HG03439 (cell line): ENCODE measurements at regions not wholly inside any gene's neighbourhood (a gene's known extent, or its start where the extent isn't known, plus 50 kb on each side); places are given as distances from the start of the nearest gene placed in this dataset.

Source experiments
- ATAC-seq: cut with Tn5 transposase; IDR thresholded peaks from one replicate; pipeline ENCODE4 v1.9.1; 2021; ENCODE audit warnings: mild to moderate bottlenecking, moderate library complexity; ENCODE audit not compliant: unreplicated experiment

DNA sequence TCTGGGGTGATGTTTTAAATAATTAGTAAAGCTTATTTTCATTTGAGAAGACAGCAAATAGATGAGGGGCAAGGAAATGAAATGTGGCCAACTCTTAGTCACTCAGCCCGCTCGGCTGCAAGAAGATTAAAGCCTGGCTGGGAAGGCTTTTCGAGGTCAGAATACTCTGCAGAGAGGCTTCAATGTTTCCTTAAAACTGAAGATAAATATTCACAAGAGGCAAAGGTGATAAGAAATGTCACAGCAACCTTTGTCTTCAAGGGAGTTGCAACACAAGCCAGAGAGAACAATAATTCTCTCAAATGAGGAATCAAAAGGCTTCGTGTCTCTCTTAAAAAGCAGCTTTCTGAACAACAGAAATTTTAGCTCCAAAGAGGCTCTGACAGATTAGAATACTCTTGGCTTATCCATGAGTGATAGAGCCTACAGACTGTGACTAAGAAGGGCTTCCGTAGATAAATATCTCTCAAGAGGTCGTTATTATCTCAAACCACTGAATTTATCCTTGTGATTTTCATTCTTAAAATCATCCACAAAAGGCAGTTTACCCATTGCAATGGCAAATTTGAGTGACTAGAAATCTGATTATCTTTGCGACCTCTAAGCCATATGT, 92.5 kb downstream of the KLF6 start:
- no peak for ATAC-seq

DNA sequence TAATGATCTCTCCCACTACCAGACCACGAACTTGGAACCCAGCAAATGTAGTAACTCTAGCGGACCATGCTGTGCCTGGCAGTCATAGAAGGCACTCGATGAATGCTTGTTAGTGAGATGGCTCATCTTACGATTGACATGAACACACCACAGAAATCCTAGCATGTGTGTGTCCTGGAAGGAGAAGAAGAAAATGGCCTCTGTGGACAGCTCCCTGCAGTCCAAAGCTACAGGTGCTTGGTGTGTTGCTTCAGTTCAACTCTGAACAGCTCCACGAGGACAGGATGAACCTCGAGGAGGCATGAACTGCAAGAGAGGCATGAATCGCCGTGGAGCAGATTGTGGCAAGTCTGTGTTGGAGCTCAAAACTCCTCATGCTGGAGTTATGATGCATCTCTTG, 93.5 kb downstream of the KLF6 start:
- ATAC-seq, result no peak

DNA sequence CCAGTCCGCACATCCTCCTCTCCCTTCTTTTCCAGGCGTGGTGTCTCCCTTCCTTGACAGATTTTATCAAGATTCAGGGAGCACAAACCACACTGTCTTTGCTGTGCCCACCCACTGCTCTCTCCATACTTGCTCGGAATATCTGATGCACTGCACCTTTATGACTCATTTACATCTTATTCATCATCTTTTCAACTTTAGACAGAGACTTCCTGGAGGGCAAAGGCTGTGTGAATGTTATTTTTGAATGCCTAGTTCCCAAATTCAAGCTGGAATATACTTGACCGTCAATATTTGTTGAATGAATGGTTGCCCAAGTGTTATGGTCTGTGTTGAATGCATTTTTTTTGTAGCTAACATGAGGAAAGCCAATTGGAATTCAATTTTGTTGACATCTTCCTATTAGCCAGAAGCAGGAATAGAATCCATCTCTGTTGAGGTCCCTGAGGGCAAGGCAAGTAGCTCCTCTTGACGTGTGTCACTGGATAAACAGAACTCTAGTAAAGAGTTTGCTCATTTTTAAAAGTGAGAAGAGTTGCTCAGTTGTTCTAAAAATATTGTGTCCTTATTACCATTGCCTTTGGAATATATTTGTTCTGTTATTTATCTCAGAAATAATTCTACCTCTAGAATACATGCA, 95.0 kb downstream of the KLF6 start:
- no peak for ATAC-seq

DNA sequence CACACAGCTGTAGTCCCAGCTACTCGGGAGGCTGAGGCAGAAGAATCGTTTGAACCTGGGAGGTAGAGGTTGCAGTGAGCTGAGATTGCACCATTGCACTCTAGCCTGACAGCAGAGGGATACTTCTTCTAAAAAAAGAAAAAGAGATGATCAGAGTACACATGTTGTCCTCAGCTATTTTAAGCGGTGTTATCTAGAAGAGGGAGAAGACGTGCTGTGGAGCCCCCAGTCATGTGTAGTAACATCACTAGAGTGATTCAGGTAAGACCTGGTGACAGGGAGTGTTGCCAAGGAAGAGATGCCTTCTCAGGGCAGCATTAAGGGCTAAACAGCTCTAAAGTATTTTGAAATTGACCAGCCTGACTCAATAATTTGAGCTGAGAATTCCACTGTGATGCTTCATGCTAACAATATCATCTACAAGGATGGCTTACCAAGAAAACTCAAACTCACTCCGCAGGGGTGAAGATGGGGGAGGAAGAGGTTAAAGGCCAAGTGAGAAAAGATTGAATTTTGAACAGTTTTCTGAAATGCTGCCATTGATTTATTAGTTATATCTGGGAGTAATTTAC, 97.4 kb downstream of the KLF6 start:
- ATAC-seq, result no peak

DNA sequence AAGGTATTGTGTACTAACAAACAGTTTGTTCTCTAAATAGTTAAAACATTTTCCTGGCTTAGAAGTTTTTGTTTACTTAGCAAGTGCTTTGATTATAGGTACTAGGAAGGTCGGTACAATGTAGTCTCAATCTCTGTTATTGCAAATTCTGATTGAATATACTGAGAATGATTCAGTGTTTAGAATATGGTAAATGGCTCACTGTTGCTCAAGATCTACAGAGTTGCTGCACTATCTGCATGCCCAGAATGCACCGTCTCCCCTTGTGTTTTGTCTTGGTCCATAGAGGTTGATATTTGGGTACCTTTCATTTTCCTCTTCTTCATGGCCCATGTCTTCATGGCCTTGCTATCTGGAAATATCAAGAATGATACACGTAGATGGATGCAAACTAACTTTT, 99.6 kb downstream of the KLF6 start:
- ATAC-seq, result no peak

DNA sequence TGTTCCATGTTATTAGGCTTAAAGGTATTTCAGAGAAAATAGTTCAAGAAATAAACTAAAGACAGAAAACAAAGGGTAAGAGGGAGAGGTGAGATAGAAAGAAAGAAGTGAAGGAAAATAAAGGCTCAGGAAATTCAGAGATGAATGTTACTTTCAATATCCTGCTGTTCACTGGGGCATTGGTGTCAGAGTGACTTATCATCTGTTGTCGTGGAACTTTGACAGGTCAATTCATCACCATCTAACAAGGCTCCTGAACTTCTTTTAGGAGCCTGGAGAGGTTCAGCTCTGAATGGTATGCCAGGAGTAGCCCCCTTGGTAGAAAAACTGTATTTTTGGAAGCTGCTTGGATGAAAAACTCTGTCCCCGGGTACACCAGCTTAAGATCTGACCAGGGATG, 100.1 kb downstream of the KLF6 start:
- ATAC-seq, result no peak

DNA sequence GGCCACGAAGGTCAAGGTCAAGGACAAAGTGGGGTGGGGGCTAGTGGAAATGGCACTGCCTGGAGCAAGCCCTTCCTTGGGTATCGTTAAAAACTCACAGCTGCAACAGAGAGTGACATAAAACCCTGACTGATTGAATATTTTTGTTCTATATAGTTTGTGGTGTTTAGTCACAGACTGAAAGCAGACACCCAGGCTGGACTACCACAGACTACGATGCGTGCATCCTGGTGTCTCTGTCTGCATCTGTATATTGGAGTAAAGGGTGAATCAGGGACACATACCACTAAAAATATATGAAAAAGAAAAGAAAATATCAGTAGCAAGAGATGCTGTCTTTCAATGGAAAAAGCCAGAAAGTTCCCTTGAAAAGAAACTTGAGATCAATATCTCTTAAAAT, 101.4 kb downstream of the KLF6 start:
- no peak for ATAC-seq

DNA sequence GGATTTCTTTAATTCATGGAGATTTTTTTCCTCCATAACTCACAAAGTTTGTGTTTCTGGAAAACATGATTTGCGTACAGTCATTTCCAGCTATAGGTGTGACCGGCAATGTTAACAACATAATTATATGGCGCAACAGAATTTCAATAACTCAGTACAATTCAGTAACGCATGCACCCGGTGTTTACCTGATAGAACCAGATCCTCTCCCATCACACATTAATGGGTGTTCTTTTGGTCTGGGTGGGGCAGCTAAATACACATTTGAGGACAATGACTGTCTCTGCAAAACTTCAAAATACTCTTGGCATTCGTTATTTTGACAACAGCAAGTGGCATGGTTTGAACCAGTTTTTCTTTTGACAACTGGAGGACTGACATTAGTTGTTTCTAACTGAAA, 102.3 kb downstream of the KLF6 start:
- ATAC-seq, result no peak

DNA sequence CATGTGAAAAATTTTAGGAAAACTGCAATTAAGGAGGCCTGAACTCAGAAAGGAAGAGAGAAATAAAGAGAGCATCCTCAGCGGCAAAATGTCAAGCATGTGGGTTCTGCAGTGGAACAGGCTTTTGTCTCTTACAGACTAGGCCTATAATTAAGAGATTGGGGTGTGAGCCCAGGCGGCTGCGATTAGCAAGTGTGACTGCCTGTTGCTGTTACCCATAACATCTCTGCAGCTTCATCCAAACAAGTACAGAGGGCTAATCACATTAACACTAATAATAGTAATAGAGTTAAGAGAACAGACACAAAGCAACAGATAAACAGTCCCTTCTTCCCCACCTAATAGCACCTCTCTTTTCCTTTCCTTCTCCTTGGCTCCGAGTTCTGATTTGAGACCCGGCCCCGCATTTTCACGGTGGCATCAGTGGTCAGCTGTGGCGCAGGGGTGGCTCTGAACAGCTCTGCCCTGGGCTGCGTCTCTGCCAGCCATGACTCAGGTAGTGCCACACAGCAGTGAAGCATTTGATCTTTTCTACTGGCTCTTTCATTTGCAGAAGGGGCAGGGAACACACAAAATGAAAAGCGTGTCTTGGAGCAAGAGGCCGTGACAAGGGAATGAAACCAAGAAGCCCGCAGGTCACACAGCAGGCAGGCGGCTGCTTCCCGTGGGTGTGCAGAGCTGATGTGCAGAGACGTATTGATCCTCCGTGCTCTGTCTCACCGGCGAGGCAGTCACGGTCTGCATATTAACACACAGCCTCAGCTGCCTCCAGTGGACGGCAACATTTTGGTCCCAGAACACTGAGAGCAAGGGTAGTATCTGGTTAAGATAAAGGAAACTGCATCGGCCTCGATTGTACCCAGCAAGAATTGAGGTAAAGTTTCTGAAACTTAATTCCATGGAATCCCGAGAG, 103.1 kb downstream of the KLF6 start:
- no peak for ATAC-seq

DNA sequence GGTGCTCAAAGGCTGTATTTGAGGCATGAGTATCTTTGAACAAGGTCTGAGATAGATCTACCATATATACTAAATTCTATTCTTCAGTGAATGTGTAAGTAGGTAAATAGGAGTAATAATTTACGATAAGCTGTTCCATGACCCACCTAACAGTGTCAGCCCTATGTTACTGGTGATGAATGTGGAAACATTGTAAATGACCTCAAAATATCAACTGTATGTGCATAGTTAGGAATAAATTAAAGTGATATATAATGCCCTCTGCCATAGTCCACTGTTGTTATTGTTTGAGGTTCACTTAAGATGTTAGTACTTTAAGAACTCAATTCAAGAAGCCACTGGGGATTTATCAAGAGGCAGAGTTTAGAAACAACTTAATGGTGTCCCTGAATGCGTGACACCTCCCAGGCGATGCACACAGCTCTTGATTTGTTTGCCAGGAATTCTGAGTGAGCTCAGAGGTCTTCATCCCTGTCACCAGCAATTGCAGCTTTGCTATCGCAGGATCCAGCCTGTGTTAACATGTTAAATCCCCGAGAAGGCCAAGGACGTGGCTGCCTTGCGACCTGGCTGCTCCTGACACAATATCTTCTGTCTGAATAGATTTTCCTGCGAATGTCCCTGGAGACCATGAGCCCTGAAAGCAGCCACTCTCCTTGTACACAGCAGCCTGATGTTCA, 104.9 kb downstream of the KLF6 start:
- ATAC-seq, result no peak

DNA sequence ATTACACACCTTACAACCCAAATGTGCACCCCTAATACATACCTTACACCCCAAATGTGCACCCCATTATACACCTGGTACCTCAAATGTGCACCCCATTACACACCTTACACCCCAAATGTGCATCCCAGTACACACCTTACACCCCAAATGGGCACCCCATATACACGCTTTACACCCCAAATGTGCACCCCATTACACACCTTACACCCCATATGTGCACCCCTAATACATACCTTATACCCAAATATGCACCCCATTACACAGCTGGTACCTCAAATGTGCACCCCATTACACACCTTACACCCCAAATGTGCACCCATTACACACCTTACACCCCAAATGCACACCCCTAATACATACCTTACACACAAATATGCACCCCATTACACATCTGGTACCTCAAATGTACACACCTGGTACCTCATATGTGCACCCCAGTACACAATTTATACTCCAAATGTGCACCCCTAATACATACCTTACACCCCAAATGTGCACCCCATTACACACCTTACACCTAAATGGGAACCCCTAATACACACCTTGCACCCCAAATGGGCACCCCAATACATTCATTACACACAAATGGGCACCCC, 106.3 kb downstream of the KLF6 start:
- no peak for ATAC-seq

DNA sequence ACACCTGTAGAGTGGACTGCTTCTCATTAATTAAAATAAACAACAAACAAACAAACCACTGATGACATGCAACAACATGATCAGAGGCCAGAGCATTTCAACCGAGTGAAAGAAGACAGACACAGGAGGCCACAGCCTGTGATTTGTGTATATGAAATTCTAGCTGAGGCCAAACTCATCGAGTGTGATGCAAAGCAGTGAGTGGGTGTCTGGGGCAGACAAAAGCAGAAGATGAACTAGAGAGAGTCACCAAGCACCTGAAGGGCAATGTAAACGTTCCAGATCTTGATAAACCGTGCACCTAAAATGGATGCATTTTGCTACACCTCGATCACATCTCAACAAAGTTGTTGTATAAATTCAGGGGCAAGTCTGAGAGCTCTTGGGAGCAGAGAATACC, 108.4 kb downstream of the KLF6 start:
- ATAC-seq, result no peak

DNA sequence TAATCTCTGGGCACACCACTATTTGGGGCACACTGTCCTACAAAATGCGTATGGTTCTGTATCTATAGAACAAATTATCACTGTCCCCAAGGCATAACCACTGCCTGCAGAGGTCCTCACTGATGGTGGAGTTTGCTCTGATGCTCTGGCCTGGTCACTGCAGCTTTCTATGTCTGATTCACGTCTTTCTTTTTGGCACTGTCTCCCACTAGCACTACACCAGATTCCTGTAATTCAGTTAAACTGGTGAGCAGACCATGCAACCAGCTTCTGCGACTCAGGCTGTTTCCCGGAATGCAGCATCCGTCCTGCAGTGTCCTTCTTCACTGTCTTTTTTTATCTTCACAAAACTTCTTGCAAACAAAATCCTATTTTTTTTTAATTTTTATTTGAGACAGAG, 112.8 kb downstream of the KLF6 start:
- no peak for ATAC-seq

DNA sequence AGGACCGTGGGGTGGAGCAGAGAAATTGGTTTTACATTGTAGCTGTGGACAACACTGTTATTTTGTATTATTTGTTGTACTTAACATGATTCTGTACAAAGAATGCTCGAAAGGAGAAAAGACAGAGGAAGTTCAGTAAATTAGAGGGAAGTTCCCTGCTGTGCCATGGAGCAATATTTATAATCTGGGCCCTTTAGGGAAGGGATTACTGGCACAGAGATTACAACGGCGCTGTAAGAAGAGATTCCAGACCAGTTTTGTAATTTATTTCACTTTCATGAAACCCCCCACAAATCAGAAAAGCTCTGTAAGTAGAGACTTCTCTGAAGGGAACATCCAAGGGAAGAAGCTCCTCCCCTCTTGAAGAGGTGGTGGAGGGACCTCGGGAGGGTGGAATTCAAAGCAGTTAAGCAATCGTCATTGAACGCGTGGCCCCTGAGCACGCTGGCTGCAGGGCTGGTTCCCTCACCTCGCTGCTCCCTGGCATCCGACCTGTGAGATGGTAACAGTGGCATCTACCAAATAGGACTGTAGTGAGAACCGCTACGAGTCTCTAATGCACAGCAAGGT, 113.5 kb downstream of the KLF6 start:
- ATAC-seq, result no peak

DNA sequence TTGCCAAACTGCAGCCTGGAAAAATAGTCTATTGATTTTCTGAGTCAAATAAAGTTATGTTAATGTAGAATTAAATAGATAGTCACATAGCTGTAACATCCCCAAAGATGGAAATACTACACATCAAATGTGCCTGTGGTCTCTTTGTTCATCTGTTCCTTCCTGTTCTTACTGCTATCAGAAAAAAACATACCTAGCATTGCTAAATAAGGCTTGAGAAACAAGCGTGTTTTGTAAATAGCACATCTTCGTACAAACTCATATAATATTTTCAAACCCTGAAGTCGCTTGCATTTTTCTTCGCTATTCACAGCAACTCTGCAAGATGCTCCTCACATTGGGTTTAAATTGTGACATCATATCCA, 116.1 kb downstream of the KLF6 start:
- no peak for ATAC-seq

DNA sequence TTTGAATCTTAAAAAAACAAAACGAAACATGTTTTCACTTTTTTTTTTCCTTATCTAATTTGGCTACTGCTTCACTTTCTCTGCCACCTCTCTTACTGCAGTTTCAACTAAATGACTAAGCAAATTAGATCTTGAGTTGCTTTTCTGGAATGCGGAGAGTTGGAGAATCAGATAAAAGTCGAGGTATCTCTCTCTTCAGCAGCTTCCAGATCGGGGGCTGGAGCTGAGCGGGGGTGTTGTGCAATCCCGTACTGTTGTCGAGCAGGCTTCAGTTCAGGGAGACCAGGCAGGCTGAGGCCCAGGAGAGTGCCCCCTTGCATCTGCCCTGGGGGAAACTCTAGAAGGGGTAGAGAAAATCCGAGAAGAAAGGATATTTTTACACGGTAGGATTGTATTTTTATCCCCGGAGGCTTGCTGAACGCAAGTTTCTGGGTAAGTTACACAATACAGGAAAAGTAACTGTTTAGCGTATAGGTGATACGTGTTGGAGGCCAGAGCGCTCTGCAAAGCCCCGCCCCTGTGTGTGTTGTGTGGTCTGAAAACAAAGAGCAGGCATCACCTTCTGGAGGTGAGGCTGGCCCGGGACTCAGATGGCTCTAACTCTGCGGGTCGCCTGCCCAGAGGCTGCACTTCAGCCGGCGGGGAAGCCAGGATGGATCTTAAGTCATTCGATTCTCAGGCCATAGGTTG, 116.6 kb downstream of the KLF6 start:
- ATAC-seq, result no peak

DNA sequence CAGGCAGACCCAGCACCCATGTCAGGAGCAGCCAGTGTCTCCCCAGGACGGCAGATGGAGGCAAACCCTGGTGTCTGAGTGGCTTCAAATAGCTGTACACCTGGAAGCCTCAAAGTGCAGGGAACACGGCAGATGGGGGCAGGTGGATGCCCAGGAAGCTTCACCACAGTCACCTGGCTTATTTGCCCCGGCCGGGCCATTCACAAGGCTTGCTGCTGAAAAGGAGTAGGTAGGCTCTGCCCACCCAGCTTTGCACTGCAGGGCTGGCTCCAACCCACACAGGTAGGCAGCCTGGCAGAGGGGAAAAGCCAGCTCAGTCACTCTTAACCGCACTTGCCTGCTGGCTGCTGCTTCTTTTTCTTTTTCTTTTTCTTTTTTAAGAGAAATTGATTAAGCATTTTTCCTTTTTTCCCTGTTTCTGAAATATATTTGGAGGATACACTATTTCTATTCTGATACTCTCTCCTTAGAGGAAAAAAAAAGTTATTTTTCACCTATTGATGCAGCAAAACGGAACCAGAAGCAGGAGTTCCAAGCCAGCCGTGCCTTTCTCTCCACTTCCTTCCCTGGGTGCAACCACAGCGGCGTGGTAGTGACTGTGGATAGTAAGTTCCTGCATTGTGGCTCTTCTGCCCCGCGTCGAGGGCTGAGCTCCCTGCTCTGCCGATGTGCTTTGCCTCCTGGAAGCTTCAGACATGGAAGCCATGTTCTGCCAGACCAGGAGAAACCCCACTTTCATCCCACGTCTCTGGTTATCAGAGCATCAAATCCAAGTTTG, 118.3 kb downstream of the KLF6 start:
- ATAC-seq, result no peak

DNA sequence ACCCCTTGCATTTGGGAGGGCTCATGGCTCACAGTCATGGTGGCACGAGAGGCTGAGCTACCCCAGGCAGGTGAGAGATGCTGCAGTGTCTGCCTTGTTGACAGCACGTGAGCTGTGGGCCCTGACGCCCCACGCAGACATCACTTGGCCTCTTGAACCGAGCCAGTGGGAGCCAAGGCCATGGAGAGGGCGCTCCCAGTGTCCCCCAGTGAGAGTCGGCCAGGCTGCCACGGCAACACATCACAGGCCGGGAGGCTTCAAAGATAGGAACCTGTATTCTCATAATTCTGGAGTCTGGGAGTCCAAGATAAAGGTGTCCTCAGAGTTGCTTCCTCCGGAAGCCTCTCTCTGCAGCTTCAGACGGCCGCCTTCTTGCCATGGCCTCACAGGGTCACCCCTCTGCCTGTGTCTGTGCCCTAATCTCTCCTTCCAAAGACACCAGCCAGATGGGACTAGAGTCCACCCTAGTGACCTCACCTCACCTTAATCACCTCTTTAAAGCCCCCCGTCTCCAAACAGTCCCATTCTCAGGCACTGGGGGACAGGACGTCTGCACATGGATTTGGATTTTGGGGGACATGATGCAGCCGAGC, 119.6 kb downstream of the KLF6 start:
- ATAC-seq, result no peak

DNA sequence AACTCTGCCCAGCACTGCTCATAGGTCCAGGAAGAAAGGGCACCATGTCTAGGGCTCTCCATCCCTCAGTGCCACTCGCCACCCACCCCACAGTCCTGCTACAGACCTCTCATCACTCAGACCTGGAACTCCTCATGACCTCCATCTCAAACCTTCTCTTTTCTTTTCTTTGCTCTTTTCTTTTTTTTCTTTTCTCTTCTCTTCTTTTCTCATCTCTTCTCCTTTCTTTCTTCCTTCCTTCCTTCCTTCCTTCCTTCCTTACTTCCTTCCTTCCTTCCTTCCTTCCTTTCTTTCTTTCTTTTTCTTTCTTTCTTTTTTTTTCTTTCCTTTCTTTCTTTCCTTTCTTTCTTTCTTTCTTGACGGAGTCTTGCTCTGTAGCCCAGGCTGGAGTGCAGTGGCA, 122.2 kb downstream of the KLF6 start:
- no peak for ATAC-seq
